NT2/D1 (cell line): ENCODE measurements at regions not wholly inside any gene's neighbourhood (a gene's known extent, or its start where the extent isn't known, plus 50 kb on each side); places are given as distances from the start of the nearest gene placed in this dataset.

ENCODE experiments used
- SUZ12 ChIP-seq: IDR thresholded peaks from 2 replicates; pipeline ENCODE4 v1.6.1; 2011; ENCODE audit not compliant: insufficient read length, insufficient read depth; ENCODE audit errors: extremely low read depth
- YY1 ChIP-seq: IDR thresholded peaks from 2 replicates; pipeline ENCODE4 v1.6.1; 2011; ENCODE audit not compliant: insufficient read length, insufficient read depth
- ZNF274 ChIP-seq: IDR thresholded peaks from 2 replicates; pipeline ENCODE4 v1.6.1; 2011; ENCODE audit warnings: mild to moderate bottlenecking, low read depth, low read length

DNA sequence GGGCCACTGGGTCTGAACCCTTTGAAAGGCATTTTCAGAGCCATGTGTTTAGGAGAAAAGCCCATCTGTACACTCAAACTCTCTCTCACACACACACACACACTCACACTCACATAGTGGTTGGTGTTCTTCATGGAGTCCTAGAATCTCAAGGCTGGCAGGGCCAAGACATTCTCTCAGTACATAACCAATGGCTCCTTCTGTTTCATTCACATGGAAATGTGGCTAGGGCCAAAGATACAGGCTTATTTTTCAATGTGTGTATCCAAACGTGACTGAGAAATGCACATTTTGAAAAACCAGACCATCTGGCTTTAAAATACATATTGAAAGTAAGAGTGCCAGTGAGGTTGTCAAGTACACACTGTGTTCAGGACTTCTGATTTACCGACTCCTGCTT lies 59.0 kb upstream of the SALL1 start:
- no peak for TF ChIP-seq YY1
- no peak for TF ChIP-seq SUZ12
- TF ChIP-seq ZNF274 = no peak
